Endothelial cell of umbilical vein (primary cell): ENCODE measurements at regions not wholly inside any gene's neighbourhood (a gene's known extent, or its start where the extent isn't known, plus 50 kb on each side); places are given as distances from the start of the nearest gene placed in this dataset.

Experiments
- BruUV-seq: library from RNA; stranded (reverse); fragments of 400-500 nt; replicated peaks from 2 replicates; lab custom pipeline; 2021; lab: Mats Ljungman, UMichigan
- CTCF ChIA-PET: fragments of 300-600, 350-600 bp; sonication (Branson Sonifier 250); formaldehyde crosslinking; loops from one replicate; lab custom pipeline; 2021; ENCODE audit warnings: antibody characterized with exemption, inconsistent platforms; lab: Charles Lee
- POLR2A ChIA-PET: fragments of 300-600, 350-600 bp; sonication (Branson Sonifier 250); formaldehyde crosslinking; loops from one replicate; lab custom pipeline; 2021; ENCODE audit warnings: antibody characterized with exemption, inconsistent platforms; lab: Charles Lee
- DNase-seq: peaks from one replicate; pipeline ENCODE4 v3.0.0-alpha.2; 2011; ENCODE audit warnings: low read depth, low spot score
- FAIRE-seq: peaks from 2 replicates; lab custom pipeline; 2011; peaks lifted over from hg19 to GRCh38; lab: Jason Lieb, UNC
- H2AFZ ChIP-seq: 2 replicates; pipeline ENCODE4 v1.6.0; 2012; ENCODE audit warnings: low read depth, low read length, control low read depth, inconsistent platforms
- H3K27ac ChIP-seq: 2 replicates; pipeline ENCODE4 v1.5.1; 2011; ENCODE audit warnings: low read depth, mild to moderate bottlenecking, control low read depth, low read length, moderate library complexity; ENCODE audit not compliant: insufficient read depth
- H3K27me3 ChIP-seq, 2 experiments: 2 replicates each; pipeline versions ENCODE4 v1.6.0 to v1.6.1; 2011; ENCODE audit warnings: low read length in 2 of 2, mixed read lengths in 1 of 2; ENCODE audit not compliant: control insufficient read depth in 2 of 2, insufficient read depth in 2 of 2
- H3K36me3 ChIP-seq, 2 experiments: 2 replicates in 1 of 2; 3 replicates in 1 of 2; pipeline ENCODE4 v1.5.1; 2011; ENCODE audit warnings: low read length in 2 of 2, mild to moderate bottlenecking in 1 of 2, moderate library complexity in 1 of 2; ENCODE audit not compliant: control insufficient read depth in 2 of 2, insufficient read depth in 2 of 2; ENCODE audit errors: extremely low read depth in 1 of 2
- H3K4me1 ChIP-seq: 3 replicates; pipeline ENCODE4 v1.5.1; 2011; ENCODE audit warnings: mild to moderate bottlenecking, low read length; ENCODE audit not compliant: control insufficient read depth, insufficient read depth; ENCODE audit errors: extremely low read depth
- H3K4me2 ChIP-seq: 2 replicates; pipeline ENCODE4 v1.6.1; 2011; ENCODE audit warnings: low read length, control low read depth, mixed read lengths; ENCODE audit not compliant: insufficient read depth
- H3K4me3 ChIP-seq, 3 experiments: fragments of 200-600 bp in 1 of 3; sonication (generic), shearing (Covaris generic) in 1 of 3; replicated peaks in 1 of 3; 2 replicates each; pipeline ENCODE4 v1.5.1; 2011 to 2016; ENCODE audit warnings: control low read depth in 3 of 3, low read length in 3 of 3, mild to moderate bottlenecking in 2 of 3, inconsistent platforms in 1 of 3, low read depth in 1 of 3, moderate library complexity in 1 of 3; ENCODE audit not compliant: insufficient read depth in 1 of 3
- H3K79me2 ChIP-seq: 2 replicates; pipeline ENCODE4 v1.6.0; 2012; ENCODE audit warnings: low read length, inconsistent platforms; ENCODE audit not compliant: control insufficient read depth, insufficient read depth
- H3K9ac ChIP-seq: replicated peaks from 2 replicates; pipeline ENCODE3; 2011; ENCODE audit warnings: low read length, control low read depth; ENCODE audit not compliant: insufficient read depth; ENCODE audit errors: extremely low read depth
- H3K9me1 ChIP-seq: replicated peaks from 3 replicates; pipeline ENCODE4 v1.6.0; 2011; ENCODE audit warnings: mild to moderate bottlenecking, low read length; ENCODE audit not compliant: control insufficient read depth, insufficient read depth; ENCODE audit errors: extremely low read depth
- H3K9me3 ChIP-seq: replicated peaks from 2 replicates; pipeline ENCODE4 v1.5.1; 2012; ENCODE audit warnings: low read length, inconsistent platforms; ENCODE audit not compliant: control insufficient read depth, insufficient read depth
- H4K20me1 ChIP-seq: replicated peaks from 2 replicates; pipeline ENCODE3; 2011; ENCODE audit warnings: mild to moderate bottlenecking, low read length; ENCODE audit not compliant: control insufficient read depth, insufficient read depth; ENCODE audit errors: extremely low read depth
- EZH2 ChIP-seq: IDR thresholded peaks from 2 replicates; pipeline ENCODE4 v1.6.1; 2012; ENCODE audit warnings: borderline replicate concordance, low read depth, mild to moderate bottlenecking, moderate library complexity, low read length, inconsistent platforms; ENCODE audit not compliant: severe bottlenecking
- FOS ChIP-seq: IDR thresholded peaks from 2 replicates; pipeline ENCODE4 v1.6.1; 2011; ENCODE audit warnings: mild to moderate bottlenecking, low read length, moderate library complexity, borderline replicate concordance; ENCODE audit not compliant: insufficient read depth
- GATA2 ChIP-seq: IDR thresholded peaks from 2 replicates; pipeline ENCODE4 v1.7.0; 2011; ENCODE audit warnings: low read depth, mild to moderate bottlenecking, moderate library complexity, mixed read lengths, low read length; ENCODE audit not compliant: insufficient read length, insufficient read depth
- JUN ChIP-seq: IDR thresholded peaks from 2 replicates; pipeline ENCODE4 v1.6.1; 2011; ENCODE audit warnings: borderline replicate concordance, low read depth; ENCODE audit not compliant: insufficient read length, insufficient read depth
- MYC ChIP-seq: IDR thresholded peaks from one replicate; pipeline ENCODE4 v1.6.1; 2011; ENCODE audit warnings: mild to moderate bottlenecking, low read depth, low read length
- POLR2A ChIP-seq: IDR thresholded peaks from 2 replicates; pipeline ENCODE4 v1.6.1; 2012; ENCODE audit warnings: low read depth, mild to moderate bottlenecking, control low read depth, low read length
- POLR2AphosphoS5 ChIP-seq: IDR thresholded peaks from 2 replicates; pipeline ENCODE4 v1.6.1; 2012; ENCODE audit warnings: low read depth, mild to moderate bottlenecking, control low read depth, low read length, moderate library complexity; ENCODE audit not compliant: insufficient read depth
- dilution Hi-C: fragments of 300-500 bp; cut with MboI; formaldehyde crosslinking; loops from one replicate; pipeline ENCODE4 v1.15.0; 2019; ENCODE audit warnings: low sequenced_read_pairs; ENCODE audit not compliant: extremely low pct_ligation_motif_present
- intact Hi-C: fragments of 100-400 bp; cut with micrococcal nuclease; formaldehyde crosslinking; loops from one replicate; pipeline ENCODE4 v1.10.0; 2022
- TF ChIP-seq, protein P1 (sequence below), 2 donors: IDR thresholded peaks; 1 replicate in 1 of 2; 2 replicates in 1 of 2; pipeline ENCODE4 v1.5.1; 2011; ENCODE audit warnings: low read length in 2 of 2, mild to moderate bottlenecking in 2 of 2, moderate library complexity in 2 of 2, control low read depth in 1 of 2, inconsistent platforms in 1 of 2, low read depth in 1 of 2; ENCODE audit not compliant: insufficient read depth in 1 of 2; ENCODE audit errors: extremely low read depth in 1 of 2
- TF ChIP-seq, protein P2 (sequence below): IDR thresholded peaks from 2 replicates; pipeline ENCODE4 v1.6.1; 2011; ENCODE audit not compliant: insufficient read depth, insufficient read length

GRCh38 chr6:141736104-141736503, 396.6 kb upstream of the GJE1 start:
- Histone ChIP-seq H2AFZ (no peak overlapping the region), H3K4me2 (no peak overlapping the region), H3K79me2 (no peaks in the 10 kb centered on the region), H3K9ac (no peak overlapping the region), H3K27me3 (no peaks in the 10 kb centered on the region), H3K4me3 (no peak overlapping the region), H3K36me3 (no peaks in the 10 kb centered on the region), H3K27ac (no peak overlapping the region), H3K4me1 (no peaks in the 10 kb centered on the region), H4K20me1 (no peaks in the 10 kb centered on the region), H3K9me1 (no peaks in the 10 kb centered on the region), H3K9me3 (no peaks in the 10 kb centered on the region)
- DNase-seq (no peak), FAIRE-seq (no peak)
- dilution Hi-C loops: no loop called here
- TF ChIP-seq, protein P1, sequence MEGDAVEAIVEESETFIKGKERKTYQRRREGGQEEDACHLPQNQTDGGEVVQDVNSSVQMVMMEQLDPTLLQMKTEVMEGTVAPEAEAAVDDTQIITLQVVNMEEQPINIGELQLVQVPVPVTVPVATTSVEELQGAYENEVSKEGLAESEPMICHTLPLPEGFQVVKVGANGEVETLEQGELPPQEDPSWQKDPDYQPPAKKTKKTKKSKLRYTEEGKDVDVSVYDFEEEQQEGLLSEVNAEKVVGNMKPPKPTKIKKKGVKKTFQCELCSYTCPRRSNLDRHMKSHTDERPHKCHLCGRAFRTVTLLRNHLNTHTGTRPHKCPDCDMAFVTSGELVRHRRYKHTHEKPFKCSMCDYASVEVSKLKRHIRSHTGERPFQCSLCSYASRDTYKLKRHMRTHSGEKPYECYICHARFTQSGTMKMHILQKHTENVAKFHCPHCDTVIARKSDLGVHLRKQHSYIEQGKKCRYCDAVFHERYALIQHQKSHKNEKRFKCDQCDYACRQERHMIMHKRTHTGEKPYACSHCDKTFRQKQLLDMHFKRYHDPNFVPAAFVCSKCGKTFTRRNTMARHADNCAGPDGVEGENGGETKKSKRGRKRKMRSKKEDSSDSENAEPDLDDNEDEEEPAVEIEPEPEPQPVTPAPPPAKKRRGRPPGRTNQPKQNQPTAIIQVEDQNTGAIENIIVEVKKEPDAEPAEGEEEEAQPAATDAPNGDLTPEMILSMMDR (IDR thresholded peaks at IDR 0.05; ENCODE audit: extremely low read depth in 1 of 2, insufficient read depth in 1 of 2, low read depth in 1 of 2, low read length in 2 of 2): no peak
- no peak for TF ChIP-seq GATA2
- TF ChIP-seq, protein P2, sequence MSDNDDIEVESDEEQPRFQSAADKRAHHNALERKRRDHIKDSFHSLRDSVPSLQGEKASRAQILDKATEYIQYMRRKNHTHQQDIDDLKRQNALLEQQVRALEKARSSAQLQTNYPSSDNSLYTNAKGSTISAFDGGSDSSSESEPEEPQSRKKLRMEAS: no peak
- BruUV-seq: no TSS peak
- ChIA-PET CTCF (interaction anchor here (1.0 kb wide), 1 partner anchor 39 kb away, joined by 3 read pairs; no protein-coding TSS in a partner anchor), POLR2A (no interaction called here)
- intact Hi-C loops: no loop called here

- H3K4me1 ChIP-seq: no peaks in the 10 kb centered on the region
- H3K9ac ChIP-seq: no peak overlapping the region
- FAIRE-seq (no peak), DNase-seq (no peak)
- no peaks in the 10 kb centered on the region for H3K9me3 ChIP-seq
- intact Hi-C loops: no loop called here
- H3K27me3 ChIP-seq: no peaks in the 10 kb centered on the region
- no peaks in the 10 kb centered on the region for H4K20me1 ChIP-seq
- H2AFZ ChIP-seq: no peak overlapping the region
- ChIA-PET POLR2A (no interaction called here), CTCF (no interaction called here)
- H3K9me1 ChIP-seq: no peaks in the 10 kb centered on the region
- BruUV-seq: no TSS peak
- H3K27ac ChIP-seq: no peak overlapping the region
- dilution Hi-C loops: no loop called here
- H3K36me3 ChIP-seq: no peaks in the 10 kb centered on the region
- no peaks in the 10 kb centered on the region for H3K79me2 ChIP-seq
- no peak overlapping the region for H3K4me2 ChIP-seq
- H3K4me3 ChIP-seq: no peak overlapping the region
- TF ChIP-seq GATA2 (no peak), MYC (no peak), POLR2A (no peak), EZH2 (no peak), JUN (no peak), POLR2AphosphoS5 (no peak), FOS (no peak)
- TF ChIP-seq, protein P1 (IDR thresholded peaks at IDR 0.05; ENCODE audit: extremely low read depth in 1 of 2, insufficient read depth in 1 of 2, low read depth in 1 of 2, low read length in 2 of 2): no peak
- TF ChIP-seq, protein P2: no peak
These were observed 397.6 kb upstream of the GJE1 start for GRCh38 chr6:141735126-141735525.
